ENCODE measurements at regions not wholly inside any gene's neighbourhood (a gene's known extent, or its start where the extent isn't known, plus 50 kb on each side); places are given as distances from the start of the nearest gene placed in this dataset.
"Not testable (repeated sequence)": the region's sequence is repeated elsewhere in the genome, so short reads cannot be mapped to it uniquely, and the experiment has no call there.

GRCh38 chr5:24265306-24265705 lies 379.5 kb downstream of the CDH10 start:
- Histone ChIP-seq H3K4me1 (ENCODE audit: control insufficient read depth, insufficient read depth, low read length) (no peaks in the 10 kb centered on the region), H3K9ac (ENCODE audit: extremely low read depth, low read length, poor library complexity, severe bottlenecking) (no peak overlapping the region), H3K27ac (ENCODE audit: low read depth, low read length) (no peak overlapping the region), H3K36me3 (ENCODE audit: control insufficient read depth, insufficient read depth, low read length) (no peaks in the 10 kb centered on the region), H3K27me3 (ENCODE audit: control insufficient read depth, insufficient read depth, low read length, poor library complexity, severe bottlenecking) (peaks cover 82% of the 10 kb centered on the region), H3K9me3 (ENCODE audit: control insufficient read depth, low read length) (no peaks in the 10 kb centered on the region), H3K4me3 (ENCODE audit: low read length) (no peak overlapping the region)
- TF ChIP-seq CTCF (conservative IDR thresholded peaks at IDR 0.05) = no peak
- Mint-ChIP-seq H3K4me3 (no peak overlapping the region), H3K9me3 (no peaks in the 10 kb centered on the region), H3K27me3 (ENCODE audit: insufficient read depth) (peaks cover 17% of the 10 kb centered on the region), H3K4me1 (no peaks in the 10 kb centered on the region), H3K36me3 (ENCODE audit: low read depth) (no peaks in the 10 kb centered on the region), H3K27ac (no peak overlapping the region)
- WGBS, 2 experiments (ENCODE audit: insufficient coverage in 1 of 2, insufficient read length in 1 of 2) = 85 to 93% methylated on average over 2 to 4 of the region's 4 CpGs
- no peak for DNase-seq

GRCh38 chr5:24268482-24269056 lies 376.2 kb downstream of the CDH10 start:
- H3K9me3 Mint-ChIP-seq = no peaks in the 10 kb centered on the region
- H3K27ac ChIP-seq (ENCODE audit: low read depth, low read length) = no peak overlapping the region
- 90% methylated on average over 2 of the region's 2 CpGs; no CpG with 5 or more reads in 1 of the 2 experiments for WGBS, 2 experiments (ENCODE audit: insufficient coverage in 1 of 2, insufficient read length in 1 of 2)
- H3K9me3 ChIP-seq (ENCODE audit: control insufficient read depth, low read length) = no peaks in the 10 kb centered on the region
- no peak overlapping the region for H3K27ac Mint-ChIP-seq
- H3K4me3 ChIP-seq (ENCODE audit: low read length) = no peak overlapping the region
- no peak overlapping the region for H3K4me3 Mint-ChIP-seq
- no peaks in the 10 kb centered on the region for H3K36me3 Mint-ChIP-seq (ENCODE audit: low read depth)
- no peak overlapping the region for H3K9ac ChIP-seq (ENCODE audit: extremely low read depth, low read length, poor library complexity, severe bottlenecking)
- TF ChIP-seq CTCF (conservative IDR thresholded peaks at IDR 0.05) = no peak
- H3K4me1 Mint-ChIP-seq = no peaks in the 10 kb centered on the region
- H3K4me1 ChIP-seq (ENCODE audit: control insufficient read depth, insufficient read depth, low read length) = no peaks in the 10 kb centered on the region
- no peak for DNase-seq
- no peaks in the 10 kb centered on the region for H3K36me3 ChIP-seq (ENCODE audit: control insufficient read depth, insufficient read depth, low read length)
- H3K27me3 ChIP-seq (ENCODE audit: control insufficient read depth, insufficient read depth, low read length, poor library complexity, severe bottlenecking) = peaks cover 80% of the 10 kb centered on the region
- H3K27me3 Mint-ChIP-seq (ENCODE audit: insufficient read depth) = peaks cover 17% of the 10 kb centered on the region

- 92 to 95% methylated on average over 5 of the region's 5 CpGs for WGBS, 2 experiments (ENCODE audit: insufficient coverage in 1 of 2, insufficient read length in 1 of 2)
- not testable (repeated sequence) for H3K27ac Mint-ChIP-seq; H3K27me3 Mint-ChIP-seq (ENCODE audit: insufficient read depth); H3K4me1 ChIP-seq (ENCODE audit: control insufficient read depth, insufficient read depth, low read length); H3K27ac ChIP-seq (ENCODE audit: low read depth, low read length); H3K9me3 Mint-ChIP-seq; H3K4me3 ChIP-seq (ENCODE audit: low read length); H3K36me3 Mint-ChIP-seq (ENCODE audit: low read depth); DNase-seq; H3K36me3 ChIP-seq (ENCODE audit: control insufficient read depth, insufficient read depth, low read length); H3K4me1 Mint-ChIP-seq; H3K4me3 Mint-ChIP-seq; H3K9me3 ChIP-seq (ENCODE audit: control insufficient read depth, low read length); H3K9ac ChIP-seq (ENCODE audit: extremely low read depth, low read length, poor library complexity, severe bottlenecking)
- H3K27me3 ChIP-seq (ENCODE audit: control insufficient read depth, insufficient read depth, low read length, poor library complexity, severe bottlenecking) = peaks cover 48% of the 10 kb centered on the region
These were observed 373.1 kb downstream of the CDH10 start for GRCh38 chr5:24271702-24272118.

- Histone ChIP-seq H3K9me3 (ENCODE audit: control insufficient read depth, low read length) (no peaks in the 10 kb centered on the region), H3K4me1 (ENCODE audit: control insufficient read depth, insufficient read depth, low read length) (no peaks in the 10 kb centered on the region), H3K36me3 (ENCODE audit: control insufficient read depth, insufficient read depth, low read length) (no peaks in the 10 kb centered on the region), H3K4me3 (ENCODE audit: low read length) (no peak overlapping the region), H3K27me3 (ENCODE audit: control insufficient read depth, insufficient read depth, low read length, poor library complexity, severe bottlenecking) (peaks cover 45% of the 10 kb centered on the region), H3K27ac (ENCODE audit: low read depth, low read length) (no peak overlapping the region), H3K9ac (ENCODE audit: extremely low read depth, low read length, poor library complexity, severe bottlenecking) (no peak overlapping the region)
- H3K36me3 Mint-ChIP-seq (ENCODE audit: low read depth) = no peaks in the 10 kb centered on the region
- H3K4me3 Mint-ChIP-seq = no peak overlapping the region
- H3K4me1 Mint-ChIP-seq = no peaks in the 10 kb centered on the region
- H3K9me3 Mint-ChIP-seq = no peaks in the 10 kb centered on the region
- WGBS, 2 experiments (ENCODE audit: insufficient coverage in 1 of 2, insufficient read length in 1 of 2) = 94 to 97% methylated on average over 7 of the region's 7 CpGs
- DNase-seq = no peak
- peaks cover 9% of the 10 kb centered on the region for H3K27me3 Mint-ChIP-seq (ENCODE audit: insufficient read depth)
- no peak for TF ChIP-seq CTCF (conservative IDR thresholded peaks at IDR 0.05)
- no peak overlapping the region for H3K27ac Mint-ChIP-seq
These were observed 372.0 kb downstream of the CDH10 start for GRCh38 chr5:24272741-24273140.

Measured in endodermal cell (in vitro differentiated cells).